ENCODE measurements at regions not wholly inside any gene's neighbourhood (a gene's known extent, or its start where the extent isn't known, plus 50 kb on each side); places are given as distances from the start of the nearest gene placed in this dataset.
A peak's percentile ranks its signal among the peaks of the same experiment; 100 is the strongest.

- intact Hi-C loops (cut with DNase I): no loop called here
- 63% methylated on average over 3 of the region's 3 CpGs for WGBS
- Histone ChIP-seq H3K27me3 (ENCODE audit: control insufficient read depth, insufficient read depth) (no peaks in the 10 kb centered on the region), H3K4me3 (ENCODE audit: low read length) (no peak overlapping the region), H3K9me3 (ENCODE audit: control insufficient read depth, low read length) (no peaks in the 10 kb centered on the region), H3K27ac (ENCODE audit: low read length) (peak overlapping the region; percentile 34), H3K4me1 (ENCODE audit: control insufficient read depth, insufficient read depth, low read length) (no peaks in the 10 kb centered on the region)
- DNase-seq: no peak
- ATAC-seq: peak; percentile 69 to 90
Measured at GRCh38 chr1:58836408-58836807, 52.6 kb upstream of the JUN start.

GRCh38 chr1:58837886-58838285 is 54.0 kb upstream of the JUN start:
- Histone ChIP-seq H3K4me1 (ENCODE audit: control insufficient read depth, insufficient read depth, low read length) (no peaks in the 10 kb centered on the region), H3K27me3 (ENCODE audit: control insufficient read depth, insufficient read depth) (no peaks in the 10 kb centered on the region), H3K27ac (ENCODE audit: low read length) (no peak overlapping the region), H3K4me3 (ENCODE audit: low read length) (no peak overlapping the region), H3K9me3 (ENCODE audit: control insufficient read depth, low read length) (no peaks in the 10 kb centered on the region)
- intact Hi-C loops (cut with DNase I): no loop called here
- DNase-seq (no peak), ATAC-seq (no peak)

- no peak for DNase-seq
- no peak overlapping the region for H3K27ac ChIP-seq (ENCODE audit: low read length)
- no peak for ATAC-seq
- no peaks in the 10 kb centered on the region for H3K27me3 ChIP-seq (ENCODE audit: control insufficient read depth, insufficient read depth)
- WGBS: 66% methylated on average over 5 of the region's 5 CpGs
- no peak overlapping the region for H3K4me3 ChIP-seq (ENCODE audit: low read length)
- H3K9me3 ChIP-seq (ENCODE audit: control insufficient read depth, low read length): no peaks in the 10 kb centered on the region
- no peaks in the 10 kb centered on the region for H3K4me1 ChIP-seq (ENCODE audit: control insufficient read depth, insufficient read depth, low read length)
- intact Hi-C loops (cut with DNase I): no loop called here
Measured at GRCh38 chr1:58839147-58839795, 55.4 kb upstream of the JUN start.

GRCh38 chr1:58839846-58840835 is 56.3 kb upstream of the JUN start:
- no peak overlapping the region for H3K4me3 ChIP-seq (ENCODE audit: low read length)
- ATAC-seq: no peak
- WGBS: 98% methylated on average over 5 of the region's 5 CpGs
- no peak for DNase-seq
- H3K9me3 ChIP-seq (ENCODE audit: control insufficient read depth, low read length): no peaks in the 10 kb centered on the region
- H3K27me3 ChIP-seq (ENCODE audit: control insufficient read depth, insufficient read depth): no peaks in the 10 kb centered on the region
- no peaks in the 10 kb centered on the region for H3K4me1 ChIP-seq (ENCODE audit: control insufficient read depth, insufficient read depth, low read length)
- intact Hi-C loops (cut with DNase I): no loop called here
- no peak overlapping the region for H3K27ac ChIP-seq (ENCODE audit: low read length)

DNA sequence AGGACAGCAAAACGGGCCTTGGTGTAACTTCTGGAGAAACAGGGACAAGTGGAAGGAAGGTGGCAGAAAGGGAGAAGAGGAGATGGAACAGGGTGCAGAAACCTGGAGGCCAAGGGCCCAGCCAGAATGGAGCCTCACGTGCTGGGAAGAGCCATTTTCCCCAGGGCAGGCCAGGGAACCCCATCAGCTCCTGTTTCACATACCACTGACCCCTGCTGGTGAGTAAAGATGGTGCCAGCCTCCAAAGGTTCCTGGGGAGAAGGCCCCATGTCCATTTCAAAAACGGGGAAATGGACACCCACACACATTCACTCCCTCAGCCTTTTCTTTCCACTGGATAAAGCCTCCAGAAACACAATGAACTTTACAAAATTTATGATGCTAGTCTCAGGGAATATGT is 57.6 kb upstream of the JUN start:
- H3K27me3 ChIP-seq (ENCODE audit: control insufficient read depth, insufficient read depth): no peaks in the 10 kb centered on the region
- no peak overlapping the region for H3K27ac ChIP-seq (ENCODE audit: low read length)
- H3K4me3 ChIP-seq (ENCODE audit: low read length): no peak overlapping the region
- intact Hi-C loops (cut with DNase I): no loop called here
- H3K9me3 ChIP-seq (ENCODE audit: control insufficient read depth, low read length): no peaks in the 10 kb centered on the region
- ATAC-seq: no peak
- no peaks in the 10 kb centered on the region for H3K4me1 ChIP-seq (ENCODE audit: control insufficient read depth, insufficient read depth, low read length)
- peak in 1 of 3 donors; percentile 62 for DNase-seq
- WGBS: 82% methylated on average over 3 of the region's 3 CpGs

DNA sequence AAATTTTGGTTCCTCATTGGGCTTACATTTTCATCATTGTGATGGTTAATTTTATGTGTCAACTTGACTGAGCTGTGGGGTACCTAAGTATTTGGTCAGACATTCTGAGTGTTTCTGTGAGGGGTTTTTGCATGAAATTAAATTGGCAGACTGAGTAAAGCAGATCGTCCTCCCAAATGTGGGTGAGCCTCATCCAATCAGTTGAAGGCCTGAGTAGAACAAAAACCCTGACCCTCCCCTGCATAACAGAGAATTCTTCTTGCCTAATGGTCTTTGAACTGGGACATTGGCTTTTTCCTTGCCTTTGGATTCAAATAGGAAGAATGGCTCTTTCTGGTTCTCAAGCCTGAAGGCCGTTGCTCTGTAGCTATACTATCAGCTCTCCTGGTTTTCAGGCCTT is 59.1 kb upstream of the JUN start:
- Histone ChIP-seq H3K9me3 (ENCODE audit: control insufficient read depth, low read length) (no peaks in the 10 kb centered on the region), H3K27ac (ENCODE audit: low read length) (no peak overlapping the region), H3K4me1 (ENCODE audit: control insufficient read depth, insufficient read depth, low read length) (no peaks in the 10 kb centered on the region), H3K4me3 (ENCODE audit: low read length) (no peak overlapping the region), H3K27me3 (ENCODE audit: control insufficient read depth, insufficient read depth) (no peaks in the 10 kb centered on the region)
- 98% methylated on average over 2 of the region's 2 CpGs for WGBS
- intact Hi-C loops (cut with DNase I): no loop called here
- no peak for DNase-seq
- no peak for ATAC-seq

- DNase-seq: no peak
- H3K27me3 ChIP-seq (ENCODE audit: control insufficient read depth, insufficient read depth): no peaks in the 10 kb centered on the region
- 100% methylated on average over 1 of the region's 1 CpG for WGBS
- H3K9me3 ChIP-seq (ENCODE audit: control insufficient read depth, low read length): no peaks in the 10 kb centered on the region
- H3K4me3 ChIP-seq (ENCODE audit: low read length): no peak overlapping the region
- ATAC-seq: no peak
- intact Hi-C loops (cut with DNase I): no loop called here
- H3K4me1 ChIP-seq (ENCODE audit: control insufficient read depth, insufficient read depth, low read length): no peaks in the 10 kb centered on the region
- no peak overlapping the region for H3K27ac ChIP-seq (ENCODE audit: low read length)
Measured at GRCh38 chr1:58844176-58844575, 60.3 kb upstream of the JUN start.

DNA sequence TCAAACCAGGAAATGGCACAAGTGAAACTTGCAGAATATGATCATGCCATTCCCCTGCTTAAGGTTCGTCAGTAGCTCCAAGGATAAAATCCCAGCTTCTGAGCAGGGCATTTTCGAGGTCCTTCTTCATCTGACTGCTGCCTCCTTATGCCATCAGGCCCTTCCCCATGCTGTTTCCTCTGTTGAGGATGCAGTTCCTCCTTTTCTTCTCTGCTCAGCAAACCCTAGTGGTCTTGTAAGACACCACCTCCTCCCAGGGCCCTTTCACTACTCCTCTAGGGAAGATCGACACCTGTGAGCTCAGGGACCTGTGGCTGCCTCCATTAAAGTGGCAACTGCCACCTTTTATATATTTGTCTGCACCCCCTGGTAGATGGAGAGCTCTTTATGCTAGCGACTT is 62.1 kb upstream of the JUN start:
- intact Hi-C loops (cut with DNase I): no loop called here
- H3K9me3 ChIP-seq (ENCODE audit: control insufficient read depth, low read length): no peaks in the 10 kb centered on the region
- H3K4me1 ChIP-seq (ENCODE audit: control insufficient read depth, insufficient read depth, low read length): no peaks in the 10 kb centered on the region
- H3K27me3 ChIP-seq (ENCODE audit: control insufficient read depth, insufficient read depth): no peaks in the 10 kb centered on the region
- no peak for DNase-seq
- ATAC-seq: no peak
- H3K4me3 ChIP-seq (ENCODE audit: low read length): no peak overlapping the region
- no peak overlapping the region for H3K27ac ChIP-seq (ENCODE audit: low read length)
- 91% methylated on average over 4 of the region's 4 CpGs for WGBS

GRCh38 chr1:58848818-58849411 is 65.1 kb upstream of the JUN start:
- no peaks in the 10 kb centered on the region for H3K9me3 ChIP-seq (ENCODE audit: control insufficient read depth, low read length)
- H3K4me3 ChIP-seq (ENCODE audit: low read length): no peak overlapping the region
- 41% methylated on average over 9 of the region's 9 CpGs for WGBS
- no peaks in the 10 kb centered on the region for H3K27me3 ChIP-seq (ENCODE audit: control insufficient read depth, insufficient read depth)
- H3K27ac ChIP-seq (ENCODE audit: low read length): no peak overlapping the region
- peak; percentile 94 to 99 for ATAC-seq
- DNase-seq: peak; percentile 84 to 88 (median 87)
- H3K4me1 ChIP-seq (ENCODE audit: control insufficient read depth, insufficient read depth, low read length): no peaks in the 10 kb centered on the region
- intact Hi-C loops (cut with DNase I): no loop called here

DNA sequence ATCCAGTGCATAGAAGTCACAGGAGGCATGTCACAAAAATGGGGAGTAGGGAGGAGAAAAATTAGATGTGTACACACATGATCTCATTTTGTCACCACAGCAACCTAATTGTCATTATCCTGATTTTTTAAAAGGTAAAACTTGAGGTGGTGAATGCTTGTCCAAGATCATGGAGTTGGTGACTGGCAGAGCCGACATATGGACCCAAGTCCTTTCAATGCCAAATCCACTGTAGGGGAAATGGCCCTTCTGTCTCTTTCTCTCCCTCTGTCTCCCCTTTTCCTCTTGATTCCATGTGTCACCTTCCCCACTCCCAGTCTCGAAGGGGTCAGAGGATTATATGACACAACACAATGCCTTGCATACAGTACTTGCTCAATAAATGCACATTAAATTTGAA is 65.7 kb upstream of the JUN start:
- intact Hi-C loops (cut with DNase I): no loop called here
- no peaks in the 10 kb centered on the region for H3K9me3 ChIP-seq (ENCODE audit: control insufficient read depth, low read length)
- WGBS: 76% methylated on average over 2 of the region's 2 CpGs
- ATAC-seq: no peak
- DNase-seq: no peak
- no peaks in the 10 kb centered on the region for H3K4me1 ChIP-seq (ENCODE audit: control insufficient read depth, insufficient read depth, low read length)
- peak overlapping the region; percentile 30 for H3K27ac ChIP-seq (ENCODE audit: low read length)
- no peak overlapping the region for H3K4me3 ChIP-seq (ENCODE audit: low read length)
- H3K27me3 ChIP-seq (ENCODE audit: control insufficient read depth, insufficient read depth): no peaks in the 10 kb centered on the region

- peaks cover 4% of the 10 kb centered on the region for H3K4me1 ChIP-seq (ENCODE audit: control insufficient read depth, insufficient read depth, low read length)
- intact Hi-C loops (cut with DNase I): no loop called here
- no peak for ATAC-seq
- no peak for DNase-seq
- no peaks in the 10 kb centered on the region for H3K27me3 ChIP-seq (ENCODE audit: control insufficient read depth, insufficient read depth)
- no peaks in the 10 kb centered on the region for H3K9me3 ChIP-seq (ENCODE audit: control insufficient read depth, low read length)
- H3K4me3 ChIP-seq (ENCODE audit: low read length): no peak overlapping the region
- no peak overlapping the region for H3K27ac ChIP-seq (ENCODE audit: low read length)
Measured at GRCh38 chr1:58850636-58851035, 66.8 kb upstream of the JUN start.

Measured in right cardiac atrium (tissue), 5 donors.